Loucy (cell line): ENCODE measurements at regions not wholly inside any gene's neighbourhood (a gene's known extent, or its start where the extent isn't known, plus 50 kb on each side); places are given as distances from the start of the nearest gene placed in this dataset.

Experiments
- H2AFZ ChIP-seq: fragments of 200-600 bp; sonication (generic); 2 replicates; pipeline ENCODE4 v1.6.0; 2016; ENCODE audit warnings: antibody characterized with exemption, mild to moderate bottlenecking, low read length, moderate library complexity
- H3F3A ChIP-seq: fragments of 200-600 bp; 2 replicates; pipeline ENCODE4 v1.6.0; 2016; ENCODE audit warnings: antibody characterized with exemption, low read depth, mild to moderate bottlenecking
- H3K27me3 ChIP-seq: fragments of 200-600 bp; sonication (generic); 2 replicates; pipeline ENCODE4 v1.6.1; 2014; ENCODE audit warnings: low read length, mild to moderate bottlenecking; ENCODE audit not compliant: insufficient read depth, poor library complexity, severe bottlenecking
- H3K36me3 ChIP-seq: fragments of 200-600 bp; sonication (generic); 2 replicates; pipeline ENCODE4 v1.6.1; 2016; ENCODE audit warnings: low read length; ENCODE audit not compliant: insufficient read depth
- H3K4me1 ChIP-seq: fragments of 200-600 bp; sonication (generic); 2 replicates; pipeline ENCODE4 v1.5.1; 2014; ENCODE audit warnings: low read length, mild to moderate bottlenecking; ENCODE audit not compliant: insufficient read depth, poor library complexity, severe bottlenecking
- H3K4me2 ChIP-seq: fragments of 200-600 bp; sonication (generic); 2 replicates; pipeline ENCODE4 v1.6.0; 2014; ENCODE audit warnings: antibody characterized with exemption, low read length, low read depth, mild to moderate bottlenecking; ENCODE audit not compliant: poor library complexity, severe bottlenecking
- H3K4me3 ChIP-seq: fragments of 200-600 bp; sonication (generic); 2 replicates; pipeline ENCODE4 v1.5.1; 2014; ENCODE audit warnings: low read length, mild to moderate bottlenecking, mixed read lengths; ENCODE audit not compliant: poor library complexity, severe bottlenecking
- H3K79me2 ChIP-seq: fragments of 200-600 bp; sonication (generic); 2 replicates; pipeline ENCODE4 v1.6.1; 2014; ENCODE audit warnings: low read length; ENCODE audit not compliant: insufficient read depth
- H3K9ac ChIP-seq: fragments of 200-600 bp; sonication (generic); 2 replicates; pipeline ENCODE4 v1.6.0; 2014; ENCODE audit warnings: mild to moderate bottlenecking, low read depth, low read length, moderate library complexity; ENCODE audit not compliant: poor library complexity, severe bottlenecking
- H3K9me2 ChIP-seq: fragments of 200-600 bp; sonication (generic); replicated peaks from 2 replicates; pipeline ENCODE4 v1.6.1; 2016; ENCODE audit warnings: low read depth, low read length, mixed read lengths
- H3K9me3 ChIP-seq: fragments of 200-600 bp; sonication (generic); 2 replicates; pipeline ENCODE4 v1.6.1; 2014; ENCODE audit warnings: mild to moderate bottlenecking, antibody characterized with exemption, low read length, low read depth; ENCODE audit not compliant: insufficient read depth
- H4K20me1 ChIP-seq: fragments of 200-600 bp; sonication (generic); 2 replicates; pipeline ENCODE4 v1.6.0; 2014; ENCODE audit warnings: antibody characterized with exemption, low read length, mild to moderate bottlenecking; ENCODE audit not compliant: insufficient read depth, poor library complexity, severe bottlenecking
- EZH2phosphoT487 ChIP-seq: fragments of 200-600 bp; IDR thresholded peaks from 2 replicates; pipeline ENCODE4 v1.6.1; 2018; ENCODE audit warnings: antibody characterized with exemption, mild to moderate bottlenecking, moderate library complexity, borderline replicate concordance
- TF ChIP-seq, protein P1 (sequence below): fragments of 200-600 bp; sonication (generic); conservative IDR thresholded peaks from 2 replicates; pipeline ENCODE4 v1.5.1; 2014; ENCODE audit warnings: mild to moderate bottlenecking, antibody characterized with exemption, low read length

DNA sequence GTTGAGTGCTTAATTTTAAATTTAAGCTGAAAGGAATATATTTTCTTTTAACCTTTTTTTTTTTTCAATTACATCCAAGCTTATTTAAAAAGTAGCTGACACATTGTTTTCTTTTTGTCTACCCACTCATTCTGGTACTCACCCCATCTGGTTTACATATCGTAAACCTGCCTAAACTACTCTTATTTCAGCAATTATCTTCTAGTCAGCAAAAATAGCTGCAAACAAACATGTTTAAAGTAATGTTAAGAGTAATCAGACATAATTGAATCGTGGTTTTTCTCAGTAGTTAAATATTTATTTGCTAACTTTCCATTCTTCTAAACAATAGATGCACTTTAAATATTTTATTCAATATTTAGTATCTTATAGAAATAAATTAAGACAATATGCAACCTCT lies 492.7 kb upstream of the MGAT4C start:
- Histone ChIP-seq H3K27me3 (no peaks in the 10 kb centered on the region), H3K4me3 (no peak overlapping the region), H3K79me2 (no peaks in the 10 kb centered on the region), H3K9me2 (no peaks in the 10 kb centered on the region), H3K9me3 (no peaks in the 10 kb centered on the region), H3K9ac (no peak overlapping the region), H4K20me1 (no peaks in the 10 kb centered on the region), H3K4me2 (no peak overlapping the region), H3K36me3 (no peaks in the 10 kb centered on the region), H3F3A (no peaks in the 10 kb centered on the region), H3K4me1 (no peaks in the 10 kb centered on the region), H2AFZ (no peak overlapping the region)
- TF ChIP-seq EZH2phosphoT487, result no peak
- TF ChIP-seq, protein P1, sequence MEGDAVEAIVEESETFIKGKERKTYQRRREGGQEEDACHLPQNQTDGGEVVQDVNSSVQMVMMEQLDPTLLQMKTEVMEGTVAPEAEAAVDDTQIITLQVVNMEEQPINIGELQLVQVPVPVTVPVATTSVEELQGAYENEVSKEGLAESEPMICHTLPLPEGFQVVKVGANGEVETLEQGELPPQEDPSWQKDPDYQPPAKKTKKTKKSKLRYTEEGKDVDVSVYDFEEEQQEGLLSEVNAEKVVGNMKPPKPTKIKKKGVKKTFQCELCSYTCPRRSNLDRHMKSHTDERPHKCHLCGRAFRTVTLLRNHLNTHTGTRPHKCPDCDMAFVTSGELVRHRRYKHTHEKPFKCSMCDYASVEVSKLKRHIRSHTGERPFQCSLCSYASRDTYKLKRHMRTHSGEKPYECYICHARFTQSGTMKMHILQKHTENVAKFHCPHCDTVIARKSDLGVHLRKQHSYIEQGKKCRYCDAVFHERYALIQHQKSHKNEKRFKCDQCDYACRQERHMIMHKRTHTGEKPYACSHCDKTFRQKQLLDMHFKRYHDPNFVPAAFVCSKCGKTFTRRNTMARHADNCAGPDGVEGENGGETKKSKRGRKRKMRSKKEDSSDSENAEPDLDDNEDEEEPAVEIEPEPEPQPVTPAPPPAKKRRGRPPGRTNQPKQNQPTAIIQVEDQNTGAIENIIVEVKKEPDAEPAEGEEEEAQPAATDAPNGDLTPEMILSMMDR, result no peak

DNA sequence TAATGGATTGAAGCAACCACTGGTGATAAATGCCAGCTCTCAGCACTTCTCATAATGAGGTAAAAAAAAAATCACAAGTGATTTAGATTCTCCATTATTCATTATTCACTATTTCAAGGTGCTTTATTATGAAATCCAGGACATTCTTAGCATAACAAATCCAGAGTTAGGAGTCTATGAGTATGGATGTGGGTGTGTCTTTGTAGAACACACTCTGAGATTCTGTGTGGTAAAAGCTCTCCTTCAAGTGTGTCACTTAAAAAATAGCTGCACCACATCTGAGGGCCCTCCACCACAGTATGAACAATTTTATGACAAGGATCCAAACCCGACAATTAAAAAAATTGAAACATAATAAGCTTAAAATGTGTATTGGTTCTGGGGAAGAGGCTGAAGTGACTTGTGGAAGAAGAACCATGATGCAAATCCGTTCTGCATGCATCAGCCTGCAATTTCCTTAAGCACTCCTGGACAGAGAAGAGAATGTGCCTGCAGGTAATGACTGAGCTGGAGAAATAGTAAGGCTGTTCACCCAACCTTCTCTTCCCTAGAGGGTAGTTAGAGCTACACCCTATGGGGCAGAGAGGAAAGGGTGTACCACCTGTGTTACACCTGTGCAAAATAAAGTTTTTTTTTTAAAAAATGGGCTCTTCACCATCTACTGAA lies 488.5 kb upstream of the MGAT4C start:
- Histone ChIP-seq H3K9me2 (no peaks in the 10 kb centered on the region), H2AFZ (no peak overlapping the region), H3K79me2 (no peaks in the 10 kb centered on the region), H3F3A (no peaks in the 10 kb centered on the region), H3K9ac (no peak overlapping the region), H3K27me3 (no peaks in the 10 kb centered on the region), H3K4me3 (no peak overlapping the region), H3K36me3 (no peaks in the 10 kb centered on the region), H4K20me1 (no peaks in the 10 kb centered on the region), H3K4me2 (no peak overlapping the region), H3K4me1 (no peaks in the 10 kb centered on the region), H3K9me3 (no peaks in the 10 kb centered on the region)
- TF ChIP-seq, protein P1, result no peak
- no peak for TF ChIP-seq EZH2phosphoT487

DNA sequence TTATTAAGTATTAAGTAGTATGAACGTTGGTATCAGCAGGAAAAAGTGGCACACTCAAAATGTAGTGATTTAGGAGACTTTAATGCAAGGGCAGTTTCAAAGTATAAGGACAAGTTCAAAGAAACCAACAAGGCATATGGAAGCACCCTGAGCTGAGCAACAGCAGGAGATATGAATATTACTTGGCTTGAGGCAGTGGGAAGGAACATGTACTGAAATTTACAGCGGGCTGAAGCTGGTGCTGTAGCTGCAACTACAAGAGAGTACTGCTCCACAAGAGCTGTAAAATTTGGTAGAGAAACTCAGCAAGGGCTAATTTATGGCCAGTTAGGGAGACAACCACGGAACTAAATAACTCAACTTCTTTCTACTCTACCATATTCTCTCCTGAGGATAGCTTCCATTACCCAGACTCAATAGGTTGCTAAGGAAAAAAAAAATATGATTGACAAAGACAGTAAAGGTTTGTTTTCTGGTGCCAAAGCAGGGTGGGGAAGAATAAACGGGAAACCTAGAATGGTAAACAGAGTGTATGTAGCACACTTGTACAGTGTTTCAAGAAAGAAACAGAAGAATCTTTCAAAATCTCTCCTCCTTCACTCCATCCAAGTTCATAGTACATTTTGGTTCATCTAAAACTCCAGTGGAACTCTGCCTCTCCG lies 487.8 kb upstream of the MGAT4C start:
- Histone ChIP-seq H3K4me1 (no peaks in the 10 kb centered on the region), H3K79me2 (no peaks in the 10 kb centered on the region), H3K4me2 (no peak overlapping the region), H3F3A (no peaks in the 10 kb centered on the region), H3K27me3 (no peaks in the 10 kb centered on the region), H3K4me3 (no peak overlapping the region), H3K9me2 (no peaks in the 10 kb centered on the region), H2AFZ (no peak overlapping the region), H3K9ac (no peak overlapping the region), H4K20me1 (no peaks in the 10 kb centered on the region), H3K36me3 (no peaks in the 10 kb centered on the region), H3K9me3 (no peaks in the 10 kb centered on the region)
- TF ChIP-seq, protein P1, result no peak
- TF ChIP-seq EZH2phosphoT487, result no peak
